IPS DF 6.9 (cell line): ENCODE measurements at regions not wholly inside any gene's neighbourhood (a gene's known extent, or its start where the extent isn't known, plus 50 kb on each side); places are given as distances from the start of the nearest gene placed in this dataset.
A peak's percentile ranks its signal among the peaks of the same experiment; 100 is the strongest.

Source experiments
- DNase-seq: peaks from one replicate; pipeline ENCODE4 v3.0.0-alpha.2; 2013; ENCODE audit warnings: low read depth, low spot score
- H3K27ac ChIP-seq: one replicate; pipeline ENCODE4 v1.5.1; 2013; ENCODE audit warnings: low read length, control low read depth
- H3K27me3 ChIP-seq: 2 replicates; pipeline ENCODE4 v1.6.1; 2013; ENCODE audit warnings: mild to moderate bottlenecking, low read length; ENCODE audit not compliant: control insufficient read depth, insufficient read depth
- H3K36me3 ChIP-seq: 2 replicates; pipeline ENCODE4 v1.6.1; 2013; ENCODE audit warnings: low read length; ENCODE audit not compliant: control insufficient read depth, insufficient read depth
- H3K4me1 ChIP-seq: 2 replicates; pipeline ENCODE4 v1.6.1; 2013; ENCODE audit warnings: low read length; ENCODE audit not compliant: control insufficient read depth, insufficient read depth
- H3K4me3 ChIP-seq: 2 replicates; pipeline ENCODE4 v1.5.1; 2013; ENCODE audit warnings: mild to moderate bottlenecking, low read length
- H3K9me3 ChIP-seq: 2 replicates; pipeline ENCODE4 v1.6.1; 2013; ENCODE audit warnings: low read length, inconsistent platforms; ENCODE audit not compliant: control insufficient read depth, insufficient read depth
- WGBS: extraction: QIAGEN DNeasy Blood & Tissue Kit; methylation state at CpG from one replicate; pipeline ENCODE4 v1.1.7; 2013; ENCODE audit warnings: mixed read lengths, missing lambda C conversion rate; ENCODE audit not compliant: insufficient read length, insufficient coverage; 5-methylcytosine and 5-hydroxymethylcytosine counted together

- no peak overlapping the region for H3K27ac ChIP-seq
- WGBS, result no CpG with 5 or more reads among the region's 1 CpG
- H3K27me3 ChIP-seq, result no peaks in the 10 kb centered on the region
- no peaks in the 10 kb centered on the region for H3K36me3 ChIP-seq
- H3K4me3 ChIP-seq, result no peak overlapping the region
- no peak for DNase-seq
- no peaks in the 10 kb centered on the region for H3K9me3 ChIP-seq
- H3K4me1 ChIP-seq, result no peaks in the 10 kb centered on the region
Observed at GRCh38 chr11:31910950-31911576, 99.9 kb upstream of the PAX6 start.

GRCh38 chr11:31903225-31904074, 92.3 kb upstream of the PAX6 start:
- Histone ChIP-seq H3K9me3 (no peaks in the 10 kb centered on the region), H3K27ac (no peak overlapping the region), H3K4me1 (no peaks in the 10 kb centered on the region), H3K27me3 (no peaks in the 10 kb centered on the region), H3K4me3 (no peak overlapping the region), H3K36me3 (no peaks in the 10 kb centered on the region)
- no CpG with 5 or more reads among the region's 14 CpGs for WGBS
- no peak for DNase-seq

GRCh38 chr11:31902706-31903105, 91.6 kb upstream of the PAX6 start:
- no peaks in the 10 kb centered on the region for H3K4me1 ChIP-seq
- no peaks in the 10 kb centered on the region for H3K27me3 ChIP-seq
- no peak overlapping the region for H3K4me3 ChIP-seq
- no peaks in the 10 kb centered on the region for H3K36me3 ChIP-seq
- H3K9me3 ChIP-seq, result no peaks in the 10 kb centered on the region
- no peak for DNase-seq
- no CpG with 5 or more reads among the region's 5 CpGs for WGBS
- H3K27ac ChIP-seq, result no peak overlapping the region

- DNase-seq, result no peak
- no CpG with 5 or more reads among the region's 1 CpG for WGBS
- no peaks in the 10 kb centered on the region for H3K27me3 ChIP-seq
Observed at GRCh38 chr11:31895926-31896325, 84.8 kb upstream of the PAX6 start.

GRCh38 chr11:31887180-31887579, 76.1 kb upstream of the PAX6 start:
- WGBS, result no CpG with 5 or more reads among the region's 6 CpGs

More at GRCh38 chr11:31895926-31896325, 84.8 kb upstream of the PAX6 start:
- Histone ChIP-seq H3K4me1 (no peaks in the 10 kb centered on the region), H3K9me3 (no peaks in the 10 kb centered on the region), H3K4me3 (no peak overlapping the region), H3K36me3 (no peaks in the 10 kb centered on the region), H3K27ac (no peak overlapping the region)

DNA sequence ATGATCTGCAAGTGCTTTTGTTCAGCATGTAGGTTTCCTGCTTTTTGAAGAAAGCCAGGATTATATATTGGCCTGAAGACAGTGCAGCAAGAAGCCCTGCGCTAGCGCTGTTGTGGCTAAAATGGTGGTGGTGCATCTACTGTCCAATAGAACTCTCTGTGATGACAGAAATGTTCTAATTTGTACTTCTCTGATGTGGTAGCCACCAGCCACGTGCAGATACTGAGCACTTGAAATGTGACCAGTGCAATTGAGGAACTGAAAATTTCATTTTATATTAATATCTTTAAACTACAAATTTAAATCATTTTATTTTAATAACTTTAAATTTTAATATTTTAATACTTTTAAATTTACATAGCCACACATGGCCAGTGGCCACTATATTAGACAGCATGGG, 73.0 kb upstream of the PAX6 start:
- no peaks in the 10 kb centered on the region for H3K9me3 ChIP-seq
- no peak overlapping the region for H3K4me3 ChIP-seq
- H3K27me3 ChIP-seq, result no peaks in the 10 kb centered on the region
- no CpG with 5 or more reads among the region's 3 CpGs for WGBS
- no peaks in the 10 kb centered on the region for H3K36me3 ChIP-seq
- H3K27ac ChIP-seq, result no peak overlapping the region
- H3K4me1 ChIP-seq, result peaks cover 4% of the 10 kb centered on the region
- no peak for DNase-seq

More at GRCh38 chr11:31887180-31887579, 76.1 kb upstream of the PAX6 start:
- no peaks in the 10 kb centered on the region for H3K27me3 ChIP-seq
- peaks cover 4% of the 10 kb centered on the region for H3K4me1 ChIP-seq
- no peaks in the 10 kb centered on the region for H3K9me3 ChIP-seq
- H3K4me3 ChIP-seq, result no peak overlapping the region
- no peaks in the 10 kb centered on the region for H3K36me3 ChIP-seq
- H3K27ac ChIP-seq, result no peak overlapping the region
- DNase-seq, result peak; percentile 57

DNA sequence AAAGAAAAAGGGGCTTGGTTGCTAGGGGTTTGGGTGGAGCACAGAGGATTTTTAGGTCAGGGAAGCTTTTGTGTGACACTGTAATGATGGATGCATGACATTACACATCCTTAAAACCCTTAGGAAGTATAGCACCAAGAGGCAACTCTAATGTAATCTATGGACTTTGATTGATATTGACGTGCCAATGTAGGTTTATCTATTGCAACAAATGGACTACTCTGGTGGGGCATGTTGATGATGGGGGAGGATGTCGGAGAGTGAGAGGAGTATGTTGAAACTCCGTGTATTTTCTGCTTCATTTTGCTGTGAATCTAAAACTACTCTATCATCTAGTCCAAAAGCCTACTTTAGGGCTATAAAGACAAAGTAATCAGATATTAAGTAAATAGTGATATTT, 72.3 kb upstream of the PAX6 start:
- no peak for DNase-seq
- Histone ChIP-seq H3K36me3 (no peaks in the 10 kb centered on the region), H3K9me3 (no peaks in the 10 kb centered on the region), H3K4me1 (peaks cover 4% of the 10 kb centered on the region), H3K27me3 (no peaks in the 10 kb centered on the region), H3K4me3 (no peak overlapping the region), H3K27ac (no peak overlapping the region)
- no CpG with 5 or more reads among the region's 3 CpGs for WGBS

DNA sequence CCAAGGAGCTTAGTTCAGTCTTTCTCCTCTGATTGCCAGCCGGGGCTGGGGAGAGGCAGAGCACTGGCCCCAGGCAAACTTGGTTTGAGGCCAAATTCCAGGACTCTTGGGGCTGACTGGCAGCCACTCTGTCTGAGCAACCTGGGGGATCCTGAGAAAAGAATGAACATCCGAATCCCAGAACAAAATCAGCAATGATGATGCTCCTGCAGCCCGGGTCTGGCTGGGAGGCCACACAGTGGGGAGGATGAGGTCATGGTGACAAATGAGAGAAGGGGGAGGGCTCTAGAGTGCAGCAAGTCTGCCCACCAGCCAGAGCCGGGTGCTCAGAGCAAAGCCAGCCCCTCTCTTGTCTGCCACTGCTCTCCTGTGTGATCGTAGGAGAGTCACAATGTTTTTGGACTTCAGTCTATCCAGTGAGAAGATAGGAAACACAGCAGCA, 71.8 kb upstream of the PAX6 start:
- Histone ChIP-seq H3K9me3 (no peaks in the 10 kb centered on the region), H3K27ac (no peak overlapping the region), H3K27me3 (no peaks in the 10 kb centered on the region), H3K36me3 (no peaks in the 10 kb centered on the region), H3K4me1 (peaks cover 4% of the 10 kb centered on the region), H3K4me3 (no peak overlapping the region)
- DNase-seq, result no peak
- WGBS, result no CpG with 5 or more reads among the region's 5 CpGs

GRCh38 chr11:31881825-31882224, 70.7 kb upstream of the PAX6 start:
- Histone ChIP-seq H3K9me3 (no peaks in the 10 kb centered on the region), H3K4me3 (no peak overlapping the region), H3K36me3 (no peaks in the 10 kb centered on the region), H3K27ac (no peak overlapping the region), H3K27me3 (no peaks in the 10 kb centered on the region), H3K4me1 (peaks cover 7% of the 10 kb centered on the region)
- DNase-seq, result no peak
- WGBS, result no CpG with 5 or more reads among the region's 2 CpGs

GRCh38 chr11:31879681-31880080, 68.6 kb upstream of the PAX6 start:
- Histone ChIP-seq H3K27ac (no peak overlapping the region), H3K27me3 (no peaks in the 10 kb centered on the region), H3K4me3 (no peak overlapping the region), H3K4me1 (peaks cover 4% of the 10 kb centered on the region; the same call in 1 of the 2 replicates), H3K9me3 (no peaks in the 10 kb centered on the region), H3K36me3 (no peaks in the 10 kb centered on the region)
- no peak for DNase-seq
- WGBS, result no CpG with 5 or more reads among the region's 2 CpGs
